Endothelial cell (in vitro differentiated cells): ENCODE measurements at regions not wholly inside any gene's neighbourhood (a gene's known extent, or its start where the extent isn't known, plus 50 kb on each side); places are given as distances from the start of the nearest gene placed in this dataset.

Source experiments
- DNase-seq: peaks from one replicate; pipeline ENCODE4 v3.0.0; 2021; ENCODE audit warnings: low spot score
- H3K27ac Mint-ChIP-seq: one replicate; pipeline ENCODE4 v1.8.0; 2021; ENCODE audit warnings: mixed read lengths, inconsistent platforms; ENCODE audit not compliant: unreplicated experiment
- H3K27me3 Mint-ChIP-seq: one replicate; pipeline ENCODE4 v1.8.0; 2021; ENCODE audit warnings: mild to moderate bottlenecking, moderate library complexity, mixed read lengths, inconsistent platforms; ENCODE audit not compliant: unreplicated experiment
- H3K36me3 Mint-ChIP-seq: one replicate; pipeline ENCODE4 v1.8.0; 2021; ENCODE audit warnings: mild to moderate bottlenecking, low read depth, mixed read lengths, inconsistent platforms; ENCODE audit not compliant: unreplicated experiment
- H3K4me1 Mint-ChIP-seq: one replicate; pipeline ENCODE4 v1.8.0; 2021; ENCODE audit warnings: mild to moderate bottlenecking, mixed read lengths, inconsistent platforms; ENCODE audit not compliant: unreplicated experiment
- H3K4me3 Mint-ChIP-seq: one replicate; pipeline ENCODE4 v1.8.0; 2021; ENCODE audit warnings: mild to moderate bottlenecking, mixed read lengths, inconsistent platforms; ENCODE audit not compliant: unreplicated experiment
- H3K9me3 Mint-ChIP-seq: one replicate; pipeline ENCODE4 v1.8.0; 2021; ENCODE audit warnings: mixed read lengths, inconsistent platforms; ENCODE audit not compliant: unreplicated experiment
- TF ChIP-seq, protein P1 (sequence below): fragments of 200-600 bp; sonication (generic); IDR thresholded peaks from one replicate; pipeline ENCODE4 v1.5.0; 2021; ENCODE audit warnings: antibody characterized with exemption; ENCODE audit not compliant: unreplicated experiment

DNA sequence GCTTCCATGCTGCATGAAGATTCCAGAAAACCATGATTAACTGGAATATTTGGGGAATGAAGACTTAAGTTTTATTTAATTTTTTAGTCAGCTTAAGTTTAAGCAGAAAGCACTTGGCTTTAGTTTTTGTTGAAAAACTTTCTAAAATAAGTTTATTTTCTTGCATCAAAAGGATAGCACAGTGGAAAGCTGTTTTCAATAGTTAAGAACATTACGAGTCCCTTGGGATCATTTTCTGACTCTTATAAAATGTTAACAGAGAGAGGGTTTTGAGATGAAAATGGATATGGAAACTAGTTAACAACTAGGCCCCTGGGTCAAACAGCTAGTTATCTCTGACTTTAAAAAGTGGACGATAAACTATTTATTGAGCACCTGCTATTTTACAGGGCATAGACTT is 181.9 kb upstream of the SLC38A2 start:
- Mint-ChIP-seq H3K27ac (no peak overlapping the region), H3K4me3 (no peak overlapping the region), H3K36me3 (no peaks in the 10 kb centered on the region), H3K9me3 (no peaks in the 10 kb centered on the region), H3K27me3 (no peaks in the 10 kb centered on the region), H3K4me1 (peaks cover 17% of the 10 kb centered on the region)
- TF ChIP-seq, protein P1, sequence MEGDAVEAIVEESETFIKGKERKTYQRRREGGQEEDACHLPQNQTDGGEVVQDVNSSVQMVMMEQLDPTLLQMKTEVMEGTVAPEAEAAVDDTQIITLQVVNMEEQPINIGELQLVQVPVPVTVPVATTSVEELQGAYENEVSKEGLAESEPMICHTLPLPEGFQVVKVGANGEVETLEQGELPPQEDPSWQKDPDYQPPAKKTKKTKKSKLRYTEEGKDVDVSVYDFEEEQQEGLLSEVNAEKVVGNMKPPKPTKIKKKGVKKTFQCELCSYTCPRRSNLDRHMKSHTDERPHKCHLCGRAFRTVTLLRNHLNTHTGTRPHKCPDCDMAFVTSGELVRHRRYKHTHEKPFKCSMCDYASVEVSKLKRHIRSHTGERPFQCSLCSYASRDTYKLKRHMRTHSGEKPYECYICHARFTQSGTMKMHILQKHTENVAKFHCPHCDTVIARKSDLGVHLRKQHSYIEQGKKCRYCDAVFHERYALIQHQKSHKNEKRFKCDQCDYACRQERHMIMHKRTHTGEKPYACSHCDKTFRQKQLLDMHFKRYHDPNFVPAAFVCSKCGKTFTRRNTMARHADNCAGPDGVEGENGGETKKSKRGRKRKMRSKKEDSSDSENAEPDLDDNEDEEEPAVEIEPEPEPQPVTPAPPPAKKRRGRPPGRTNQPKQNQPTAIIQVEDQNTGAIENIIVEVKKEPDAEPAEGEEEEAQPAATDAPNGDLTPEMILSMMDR: no peak
- no peak for DNase-seq

DNA sequence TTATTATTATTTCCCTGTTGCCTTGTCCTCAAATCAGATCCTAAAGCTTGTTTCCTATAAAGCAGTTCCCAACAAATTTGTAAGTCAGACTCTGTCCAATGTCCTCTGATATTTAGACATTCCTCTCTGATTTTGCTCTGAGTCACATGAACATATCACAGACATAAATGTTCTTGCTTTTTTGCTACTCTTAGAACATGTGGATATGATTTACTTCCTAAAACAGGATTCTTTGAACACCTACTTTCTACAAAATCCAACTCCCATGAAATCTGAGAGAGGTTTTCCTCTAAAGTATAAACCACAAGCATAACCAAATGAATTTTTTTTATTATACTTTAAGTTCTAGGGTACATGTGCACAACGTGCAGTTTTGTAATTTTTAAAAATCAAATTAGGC is 181.3 kb upstream of the SLC38A2 start:
- Mint-ChIP-seq H3K27me3 (no peaks in the 10 kb centered on the region), H3K4me1 (peaks cover 17% of the 10 kb centered on the region), H3K4me3 (no peak overlapping the region), H3K27ac (no peak overlapping the region), H3K36me3 (no peaks in the 10 kb centered on the region), H3K9me3 (no peaks in the 10 kb centered on the region)
- no peak for DNase-seq
- TF ChIP-seq, protein P1: no peak

DNA sequence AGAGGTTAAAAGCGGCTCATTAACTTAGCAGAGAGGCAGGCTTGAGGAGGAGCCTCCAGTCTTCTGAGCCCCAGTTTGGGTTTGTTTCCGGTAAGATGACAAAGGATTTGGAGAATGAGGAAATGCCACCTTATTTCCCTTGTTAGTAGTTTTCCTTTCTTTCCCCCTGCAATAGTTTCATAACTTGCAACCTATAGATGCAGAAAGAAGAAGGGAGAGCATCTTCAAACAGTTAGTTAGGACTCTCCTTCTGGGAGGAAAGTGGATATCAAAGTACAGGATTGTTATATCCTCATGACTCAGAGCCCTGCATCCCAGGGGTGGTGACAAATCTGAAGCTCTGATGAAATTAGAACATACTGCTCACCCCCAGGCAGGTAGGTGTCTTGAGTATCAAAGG is 180.7 kb upstream of the SLC38A2 start:
- no peak overlapping the region for H3K27ac Mint-ChIP-seq
- peaks cover 15% of the 10 kb centered on the region for H3K4me1 Mint-ChIP-seq

DNA sequence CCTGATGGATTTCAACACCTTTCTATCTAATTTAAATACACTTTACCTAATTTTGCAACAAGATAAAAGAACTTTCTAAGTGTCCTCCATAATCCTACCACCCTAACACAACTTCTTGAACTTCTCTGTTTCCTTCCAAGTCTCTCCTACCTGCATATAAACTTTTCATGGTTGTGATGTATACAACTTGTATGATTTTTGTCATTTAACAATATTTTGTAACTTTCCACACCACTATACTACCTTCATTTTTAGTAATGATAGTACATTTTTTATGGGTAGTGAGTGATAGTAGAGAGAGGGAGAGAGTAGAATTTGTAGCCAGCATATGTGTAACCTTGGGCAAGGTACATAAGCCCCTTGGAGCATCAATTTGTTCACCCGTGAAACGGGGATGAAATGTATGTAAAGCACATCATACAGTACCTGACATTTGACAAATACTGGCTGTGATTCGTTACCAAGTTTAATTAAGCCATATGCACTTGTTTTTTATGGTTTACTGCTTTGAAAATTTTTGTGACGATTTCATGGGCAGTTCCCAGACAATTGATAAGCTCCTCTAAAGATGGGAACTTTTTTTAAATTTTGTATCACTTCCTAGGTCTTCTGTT is 177.8 kb upstream of the SLC38A2 start:
- Mint-ChIP-seq H3K4me1 (peaks cover 17% of the 10 kb centered on the region), H3K27me3 (no peaks in the 10 kb centered on the region), H3K27ac (no peak overlapping the region)

More for the DNA sequence above, 180.7 kb upstream of the SLC38A2 start:
- Mint-ChIP-seq H3K36me3 (no peaks in the 10 kb centered on the region), H3K4me3 (no peak overlapping the region), H3K9me3 (no peaks in the 10 kb centered on the region), H3K27me3 (no peaks in the 10 kb centered on the region)
- no peak for DNase-seq
- TF ChIP-seq, protein P1: no peak

More for the DNA sequence above, 177.8 kb upstream of the SLC38A2 start:
- H3K9me3 Mint-ChIP-seq: peaks cover 11% of the 10 kb centered on the region
- H3K36me3 Mint-ChIP-seq: peaks cover 6% of the 10 kb centered on the region
- no peak overlapping the region for H3K4me3 Mint-ChIP-seq
- no peak for DNase-seq
- TF ChIP-seq, protein P1: no peak
